GM12874 (cell line): ENCODE measurements at regions not wholly inside any gene's neighbourhood (a gene's known extent, or its start where the extent isn't known, plus 50 kb on each side); places are given as distances from the start of the nearest gene placed in this dataset.

Source experiments
- CTCF ChIP-seq: IDR thresholded peaks from 2 replicates; pipeline ENCODE4 v1.5.1; 2011; ENCODE audit warnings: low read depth, mild to moderate bottlenecking, control low read depth, low read length, moderate library complexity; ENCODE audit not compliant: insufficient read depth

- TF ChIP-seq CTCF = no peak
Observed at GRCh38 chrX:25198891-25199290, 183.1 kb upstream of the ARX start.

GRCh38 chrX:25198253-25198652, 182.5 kb upstream of the ARX start:
- TF ChIP-seq CTCF = no peak

- TF ChIP-seq CTCF = no peak
Observed at GRCh38 chrX:25196221-25196620, 180.5 kb upstream of the ARX start.

- TF ChIP-seq CTCF = no peak
Observed at GRCh38 chrX:25191403-25191802, 175.6 kb upstream of the ARX start.

GRCh38 chrX:25181775-25182174, 166.0 kb upstream of the ARX start:
- no peak for TF ChIP-seq CTCF

- TF ChIP-seq CTCF = no peak
Observed at GRCh38 chrX:25180242-25180641, 164.5 kb upstream of the ARX start.

GRCh38 chrX:25178555-25178954, 162.8 kb upstream of the ARX start:
- TF ChIP-seq CTCF = no peak

GRCh38 chrX:25175743-25176142, 160.0 kb upstream of the ARX start:
- no peak for TF ChIP-seq CTCF
